Central memory CD4-positive, alpha-beta T cell (primary cell): ENCODE measurements at regions not wholly inside any gene's neighbourhood (a gene's known extent, or its start where the extent isn't known, plus 50 kb on each side); places are given as distances from the start of the nearest gene placed in this dataset.

Source experiments
- DNase-seq: peaks from one replicate; pipeline ENCODE4 v3.0.0; 2022

DNA sequence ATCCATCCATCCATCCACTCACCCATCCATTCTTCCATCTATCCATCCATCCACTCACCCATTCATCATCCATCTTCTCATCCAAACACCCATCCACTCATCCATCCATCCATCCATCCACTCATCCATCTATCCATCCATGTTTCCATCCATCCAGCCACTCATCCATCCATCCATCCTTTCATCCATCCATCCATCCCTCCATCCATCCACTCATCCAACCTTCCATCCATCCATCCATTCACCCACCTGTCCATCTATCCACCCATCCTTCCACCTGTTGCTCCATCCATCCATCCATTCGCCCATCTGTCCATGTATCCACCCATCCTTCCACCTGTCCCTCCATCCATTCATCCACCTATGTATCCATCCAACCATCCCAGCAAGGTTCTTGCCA lies 378.4 kb upstream of the PFKP start:
- no peak for DNase-seq

DNA sequence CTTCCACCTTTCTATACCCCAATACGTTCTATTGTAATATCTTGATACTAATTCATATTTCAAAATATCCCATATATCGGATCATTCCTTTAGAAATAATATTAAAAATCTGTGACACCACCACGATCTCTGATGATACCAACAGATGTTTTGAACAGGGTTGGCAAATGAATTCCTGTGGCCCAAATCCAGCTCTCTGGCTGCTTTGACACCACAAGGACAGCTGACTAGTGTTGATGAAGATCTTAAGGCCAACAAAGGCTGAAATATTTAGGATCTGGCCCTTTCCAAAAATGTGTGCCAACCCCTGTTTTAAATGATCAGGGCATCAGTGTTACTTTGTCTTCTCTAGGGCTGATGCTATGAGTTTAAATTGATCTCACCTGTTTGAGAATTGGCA lies 380.7 kb upstream of the PFKP start:
- no peak for DNase-seq

DNA sequence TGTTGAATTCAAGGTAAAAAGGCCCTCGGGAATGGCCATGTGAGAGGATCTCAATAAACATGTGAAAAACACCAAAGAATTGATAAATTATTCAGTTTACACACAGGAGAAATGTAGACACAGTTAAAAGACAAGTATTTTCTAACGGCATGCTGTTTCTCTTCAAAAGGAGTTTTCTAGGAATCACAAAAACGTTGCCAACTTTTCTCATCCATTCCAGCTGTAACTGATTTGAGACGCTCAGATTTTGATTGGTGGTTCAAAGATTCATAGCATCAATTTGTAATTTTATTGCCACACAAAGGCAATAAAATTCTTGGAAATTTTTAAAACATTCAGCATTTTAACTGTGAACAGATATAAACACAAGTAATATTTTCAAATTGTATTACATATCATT lies 384.9 kb upstream of the PFKP start:
- DNase-seq = no peak

DNA sequence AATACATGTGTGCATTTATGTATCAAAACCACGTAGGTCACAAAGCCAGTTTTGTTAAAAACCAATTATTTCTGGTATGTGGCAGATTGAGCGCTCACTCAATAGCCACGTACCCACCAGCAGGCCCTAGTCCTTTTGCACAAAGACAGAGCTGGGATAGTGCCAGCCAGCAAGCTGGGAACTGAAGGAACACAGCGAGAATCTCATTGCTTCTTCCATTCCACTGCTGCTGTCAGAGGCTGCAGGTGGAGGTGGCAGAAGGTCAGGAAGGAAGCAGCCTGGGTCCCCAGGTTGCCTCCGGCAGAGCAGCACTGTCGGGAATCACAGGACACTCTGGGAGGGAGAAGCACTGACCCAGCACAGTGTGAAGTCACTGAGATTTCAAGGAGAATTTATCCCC lies 385.5 kb upstream of the PFKP start:
- no peak for DNase-seq

DNA sequence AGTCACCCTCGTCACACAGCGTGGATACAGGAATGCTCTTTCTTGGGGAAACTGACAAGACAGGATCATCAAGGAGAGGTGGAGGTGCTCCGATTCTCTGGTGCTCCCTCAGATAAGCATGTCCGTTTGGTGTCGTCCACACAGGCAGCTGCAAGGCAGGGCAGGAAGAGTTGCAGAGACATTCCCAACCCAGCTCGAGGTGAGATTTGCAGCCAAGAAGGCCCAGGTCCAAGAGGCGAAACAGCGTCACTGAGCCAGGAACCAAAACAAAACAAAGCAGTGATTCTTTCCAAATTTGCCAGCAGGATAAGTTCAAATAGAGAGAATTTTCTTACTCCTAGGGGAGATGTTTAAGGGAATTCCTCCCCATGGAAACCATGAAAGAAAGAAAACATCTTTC lies 386.5 kb upstream of the PFKP start:
- DNase-seq = no peak

DNA sequence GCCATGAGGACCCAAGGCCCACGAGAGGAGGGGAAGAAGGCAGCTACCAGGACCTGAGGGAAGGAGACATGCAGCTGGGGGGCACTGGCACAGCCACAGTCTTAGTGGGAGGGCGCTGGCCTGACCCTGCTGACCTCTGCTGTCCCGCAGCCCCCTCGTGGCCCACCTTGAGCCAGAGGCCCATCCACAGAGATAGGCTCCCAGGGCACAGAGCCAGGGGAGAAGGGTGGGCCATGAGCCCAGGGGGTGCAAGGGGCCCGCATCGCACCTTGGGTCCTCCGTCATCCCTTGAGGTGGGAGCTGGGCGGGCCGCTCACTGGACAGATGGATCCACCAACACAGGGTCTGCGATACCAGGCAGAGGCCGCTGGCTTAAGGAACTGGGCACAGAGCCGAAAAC lies 387.7 kb upstream of the PFKP start:
- DNase-seq = no peak

DNA sequence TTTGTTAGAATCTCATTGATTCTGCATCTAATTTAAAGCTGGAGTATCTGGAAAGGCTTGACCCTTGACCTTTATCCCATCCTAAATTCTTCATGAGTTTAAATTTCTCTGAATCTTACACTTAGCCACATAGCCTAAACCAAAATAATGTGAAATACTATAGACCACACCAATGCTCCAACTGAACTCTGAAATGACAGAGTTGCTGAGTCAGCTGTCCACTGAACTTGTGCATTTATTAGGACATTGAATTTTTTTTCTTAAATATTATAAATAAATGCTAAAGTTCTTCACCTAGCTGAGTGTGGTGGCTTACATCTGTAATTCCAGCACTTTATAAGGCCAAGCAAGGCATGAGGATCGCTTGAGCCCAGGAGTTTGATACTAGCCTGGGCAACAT lies 390.9 kb upstream of the PFKP start:
- DNase-seq = no peak

DNA sequence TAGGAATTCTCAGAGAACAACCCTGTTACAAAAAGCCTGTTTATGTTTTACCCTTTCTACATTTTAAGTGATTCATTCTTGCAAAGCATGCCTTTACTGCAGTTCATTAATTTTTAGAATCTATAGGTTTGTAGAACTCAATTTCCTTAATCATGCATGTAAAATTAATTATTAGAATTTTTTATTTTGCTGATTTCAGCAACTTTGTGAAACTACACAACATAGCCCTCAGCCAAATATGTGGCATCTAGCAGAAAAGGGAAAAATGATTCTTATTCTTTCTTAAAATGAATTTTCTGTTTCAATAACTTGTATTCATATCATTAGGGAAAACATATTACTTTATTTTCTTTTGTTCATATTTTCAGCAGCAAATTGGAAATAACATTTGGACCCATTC lies 392.9 kb upstream of the PFKP start:
- DNase-seq = no peak

DNA sequence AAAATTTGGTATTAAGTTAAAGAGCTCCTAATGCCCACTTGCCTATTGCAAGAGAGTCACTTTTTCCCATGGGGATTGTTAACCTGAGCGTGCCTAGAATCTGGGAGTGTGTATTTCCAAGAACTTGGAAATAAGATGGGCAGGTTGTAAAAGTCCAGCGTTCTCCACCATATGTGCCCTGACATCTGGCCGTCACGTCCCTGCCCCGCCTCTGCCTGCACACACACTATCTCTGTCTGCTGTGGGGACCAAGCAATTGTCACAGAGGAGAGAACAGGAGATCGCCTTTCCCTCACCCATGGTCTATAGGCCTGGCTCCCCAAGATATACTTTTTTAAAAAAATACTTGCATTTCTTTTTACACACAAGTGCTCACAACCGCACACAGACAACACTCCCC lies 396.5 kb upstream of the PFKP start:
- DNase-seq = no peak

DNA sequence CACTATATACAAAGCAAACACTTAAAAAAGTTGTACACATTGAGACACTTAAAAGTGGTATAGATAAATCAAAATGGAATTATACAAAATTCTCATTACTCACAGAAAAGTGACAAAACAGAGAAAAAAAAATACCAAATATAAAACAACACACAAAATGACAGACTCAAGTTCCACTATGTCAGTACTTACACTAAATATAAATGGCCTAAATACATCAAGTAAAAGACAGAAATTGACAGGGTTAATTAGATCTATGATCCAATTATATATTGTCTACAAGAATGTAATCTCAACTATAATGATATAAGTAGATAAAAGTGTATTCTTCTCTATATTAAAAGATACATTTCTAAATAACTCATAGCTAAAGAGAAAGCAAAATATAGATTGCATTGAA lies 401.6 kb upstream of the PFKP start:
- DNase-seq = no peak

DNA sequence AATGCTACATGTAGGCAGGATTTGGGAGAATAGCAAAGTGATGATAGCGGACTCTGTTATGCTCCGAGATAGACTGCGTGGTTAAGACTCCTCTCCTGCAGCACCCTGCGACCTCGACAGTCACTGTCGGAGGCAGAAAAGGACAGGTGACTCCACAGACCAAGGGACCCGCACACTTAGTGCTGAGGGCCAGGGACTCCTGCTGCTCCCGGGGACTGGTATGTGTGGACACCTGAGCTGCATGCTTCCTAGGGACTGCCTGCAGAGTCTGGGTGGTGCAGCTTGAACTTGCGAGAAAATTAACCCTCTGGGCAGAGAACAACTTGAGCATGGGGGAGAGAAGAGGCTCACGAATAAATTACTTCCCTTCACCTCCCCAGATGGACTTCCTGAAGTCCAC lies 407.1 kb upstream of the PFKP start:
- no peak for DNase-seq

DNA sequence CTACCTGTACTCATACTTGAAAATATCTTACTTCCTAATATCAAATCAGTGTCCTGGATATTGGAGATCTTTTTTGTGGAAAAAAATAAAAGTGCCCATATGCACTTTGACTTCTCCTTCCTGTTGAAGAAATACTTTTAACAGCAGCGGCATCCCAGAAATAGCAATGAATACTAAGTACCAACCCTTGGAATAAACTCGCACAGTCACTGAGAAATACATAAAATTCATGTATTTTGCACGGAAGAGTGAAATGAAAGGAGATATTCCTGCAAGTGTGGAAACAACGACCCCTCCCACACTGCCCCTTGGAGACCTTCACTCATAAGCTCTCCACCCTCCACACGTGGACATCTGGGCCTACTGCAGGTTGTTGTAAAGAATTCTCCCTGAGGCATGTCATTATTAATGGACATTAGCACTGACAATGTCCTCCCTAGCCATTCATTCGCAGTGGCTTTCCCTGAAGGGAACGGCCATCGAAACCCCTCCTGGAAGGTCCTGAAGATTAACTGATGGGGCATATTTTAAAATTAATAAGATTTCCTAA lies 407.6 kb upstream of the PFKP start:
- no peak for DNase-seq

DNA sequence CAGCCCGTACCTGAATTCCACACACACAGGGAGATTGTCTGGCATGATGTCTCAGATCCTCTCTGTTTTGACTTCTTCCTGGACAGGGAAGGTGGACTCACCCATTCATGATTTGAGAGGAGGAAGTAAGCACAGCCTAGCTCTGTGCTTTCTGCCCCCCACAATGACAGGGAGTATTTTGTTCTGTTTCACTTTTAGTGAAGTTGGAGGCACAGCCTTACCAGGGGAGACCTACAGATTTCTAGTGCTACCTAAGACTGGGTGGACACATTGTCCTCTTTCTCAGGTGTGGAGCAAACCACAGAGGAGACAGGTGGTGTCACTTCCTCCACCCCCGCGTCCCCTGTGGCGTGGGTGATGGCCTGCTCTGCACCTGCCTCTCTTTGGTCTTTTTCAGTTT lies 408.6 kb upstream of the PFKP start:
- DNase-seq = no peak

DNA sequence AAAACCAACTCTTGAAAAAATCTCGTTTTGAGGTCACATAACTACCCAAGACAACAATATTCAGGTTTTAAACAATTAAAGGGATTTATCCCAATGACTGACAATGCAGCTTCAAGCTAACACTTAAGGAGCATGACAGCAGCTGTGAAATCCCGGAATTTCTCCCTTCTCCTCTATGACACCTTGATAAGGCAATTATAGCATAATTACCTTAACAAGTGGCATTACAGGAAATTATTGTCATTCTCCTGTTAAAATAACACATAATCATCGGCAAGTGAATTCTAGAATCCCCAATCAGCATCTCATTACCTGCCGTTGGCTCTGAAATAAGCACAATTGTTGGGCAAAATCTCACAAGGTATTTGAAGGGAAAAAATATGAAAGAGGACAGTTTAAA lies 417.0 kb upstream of the PFKP start:
- DNase-seq = no peak

DNA sequence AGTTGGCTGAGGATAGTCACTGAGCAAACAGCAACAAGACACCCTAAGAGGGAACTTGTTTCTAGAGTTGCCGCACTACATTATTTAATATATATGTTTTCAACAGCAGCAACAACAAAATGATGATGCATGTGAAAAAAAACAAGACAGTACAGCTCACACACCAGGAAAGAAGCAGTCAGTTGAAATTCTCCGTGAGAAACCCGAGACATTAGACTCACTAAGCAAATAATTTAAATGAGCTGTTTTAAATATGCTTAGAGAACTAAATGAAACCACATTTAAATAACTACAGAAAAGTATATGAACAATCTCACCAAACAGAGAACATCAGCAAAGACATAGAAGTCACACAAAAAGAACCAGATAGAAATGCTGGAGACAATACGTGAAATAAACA lies 426.3 kb upstream of the PFKP start:
- no peak for DNase-seq

DNA sequence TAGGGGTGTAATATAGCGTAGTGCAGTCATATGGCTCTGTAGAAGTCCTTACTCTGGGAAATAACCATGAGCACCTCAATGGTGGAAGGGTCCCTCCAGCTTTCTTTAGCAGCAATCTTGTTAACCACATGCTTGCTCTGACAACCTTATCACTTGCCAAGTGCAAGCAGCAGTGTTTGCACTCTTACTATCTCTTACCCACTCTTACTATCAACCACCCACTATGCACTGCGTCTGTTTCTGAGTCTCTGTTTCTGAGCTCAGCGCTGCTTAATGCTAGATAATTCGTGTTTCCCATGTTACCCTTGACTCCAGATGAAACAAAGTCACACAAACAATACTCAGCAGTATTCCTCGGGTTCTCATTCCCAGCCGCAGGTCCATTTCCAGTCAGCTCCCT lies 433.7 kb upstream of the PFKP start:
- DNase-seq = no peak

DNA sequence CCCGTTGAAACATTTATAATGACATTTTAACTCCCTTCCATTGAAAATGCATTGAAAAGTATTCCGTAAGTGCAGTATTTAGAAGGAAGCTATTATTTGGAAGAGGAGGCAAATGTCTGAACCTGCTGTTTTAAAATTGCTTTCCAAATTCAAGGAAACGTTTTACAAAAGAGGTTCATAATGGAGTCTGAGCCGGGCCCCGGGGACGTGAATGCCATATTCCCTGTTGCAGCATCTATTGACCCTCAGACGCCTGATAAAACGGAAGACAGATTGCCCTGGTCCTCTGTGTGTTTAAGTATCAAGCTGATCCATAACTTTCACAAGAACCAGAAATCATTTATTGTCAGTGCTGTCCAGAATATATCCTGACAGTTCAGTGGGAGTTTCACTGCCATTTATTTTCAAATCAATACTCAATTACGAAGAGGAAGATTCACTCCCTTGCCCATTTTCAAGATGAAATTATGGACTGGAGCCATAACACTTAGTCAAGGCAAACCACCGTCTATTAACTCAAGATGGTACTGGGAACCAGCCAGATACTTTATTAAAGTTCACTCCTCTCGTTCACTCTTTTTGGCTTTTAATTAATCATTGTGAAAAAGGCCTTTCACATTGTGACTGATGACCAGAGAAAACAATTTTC lies 435.7 kb upstream of the PFKP start:
- no peak for DNase-seq

DNA sequence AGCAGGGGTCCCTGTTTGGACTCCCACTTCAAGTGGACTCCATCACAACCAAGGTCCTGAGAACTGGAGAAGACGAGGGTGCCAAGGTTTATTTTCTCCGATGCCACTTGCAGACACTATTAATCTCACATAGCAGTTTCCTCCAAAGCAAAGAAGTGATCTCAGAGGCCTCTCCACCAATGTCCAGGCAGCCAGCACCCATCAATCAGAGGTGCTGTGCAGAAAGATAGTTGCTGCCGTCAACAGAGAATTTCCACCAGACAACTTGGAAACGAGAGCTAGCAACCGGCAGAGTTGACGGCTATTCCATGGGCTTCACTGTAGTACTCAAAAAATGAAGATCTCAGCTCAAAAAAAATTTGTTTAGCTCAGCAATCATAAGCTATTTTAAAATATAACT lies 438.6 kb upstream of the PFKP start:
- DNase-seq = no peak

DNA sequence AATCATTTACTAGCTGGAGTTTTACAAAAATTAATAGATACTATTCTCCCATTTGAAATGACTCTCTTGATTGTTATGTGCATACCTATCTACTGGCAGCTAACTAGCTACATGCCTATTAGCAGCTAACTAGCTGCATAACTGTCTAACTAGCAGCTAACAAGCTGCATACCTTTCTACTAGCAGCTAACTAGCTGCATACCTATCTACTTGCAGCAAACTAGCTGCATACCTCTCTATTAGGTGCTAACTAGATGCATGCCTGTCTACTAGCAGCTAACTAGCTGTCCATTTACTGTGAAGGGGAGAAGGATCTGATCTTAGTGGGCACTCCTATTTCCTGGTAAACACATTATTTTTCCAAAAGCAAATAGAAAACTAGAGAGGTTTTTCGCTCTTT lies 439.4 kb upstream of the PFKP start:
- DNase-seq = no peak

DNA sequence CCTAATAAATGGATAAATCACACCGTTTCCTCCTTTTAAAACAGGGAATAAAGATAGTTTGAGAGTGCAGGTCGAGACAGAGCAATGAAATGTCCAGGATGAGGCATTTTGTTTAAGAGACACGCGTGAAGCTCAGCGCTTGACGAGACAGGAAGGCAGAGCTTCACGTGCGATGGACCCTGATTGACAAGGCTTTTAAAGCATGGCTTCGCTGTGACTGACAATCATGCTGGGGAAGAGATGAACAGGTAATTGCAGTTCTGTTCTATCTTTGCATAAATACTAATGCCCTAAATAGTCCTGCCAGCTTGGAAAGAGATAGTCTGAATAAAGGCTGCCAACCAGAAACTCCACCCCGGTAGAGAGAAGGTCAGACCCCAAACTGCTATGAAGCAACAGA lies 442.3 kb upstream of the PFKP start:
- no peak for DNase-seq

DNA sequence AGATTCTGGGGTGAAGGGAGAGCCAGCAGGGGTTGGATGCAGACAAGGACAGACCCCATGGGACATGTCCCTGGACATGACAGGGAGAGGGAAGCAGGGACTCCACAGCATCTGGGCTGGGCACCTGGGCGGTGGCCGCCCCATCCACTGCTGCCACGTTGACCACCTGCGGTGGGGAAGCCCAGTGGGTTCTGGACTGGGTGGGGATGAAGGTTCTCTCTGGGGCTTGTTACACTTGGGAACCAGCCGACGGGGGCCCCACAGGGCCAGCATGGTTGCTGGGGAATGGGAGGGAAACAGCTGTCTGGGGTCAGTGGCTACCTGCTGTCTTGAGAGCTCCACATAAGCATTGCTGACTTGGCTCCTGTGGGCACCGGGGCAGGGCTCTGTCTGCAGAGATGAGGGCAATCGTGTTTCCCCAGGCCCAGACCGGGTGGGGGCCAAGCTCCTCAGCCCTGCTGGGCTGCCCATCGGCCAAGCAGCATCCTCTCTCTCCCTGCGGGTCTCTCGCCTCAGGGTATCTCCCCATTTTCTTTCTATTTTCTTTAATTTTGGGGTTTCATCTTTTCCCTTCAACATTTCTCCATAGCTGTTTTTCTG lies 443.6 kb upstream of the PFKP start:
- DNase-seq = no peak

DNA sequence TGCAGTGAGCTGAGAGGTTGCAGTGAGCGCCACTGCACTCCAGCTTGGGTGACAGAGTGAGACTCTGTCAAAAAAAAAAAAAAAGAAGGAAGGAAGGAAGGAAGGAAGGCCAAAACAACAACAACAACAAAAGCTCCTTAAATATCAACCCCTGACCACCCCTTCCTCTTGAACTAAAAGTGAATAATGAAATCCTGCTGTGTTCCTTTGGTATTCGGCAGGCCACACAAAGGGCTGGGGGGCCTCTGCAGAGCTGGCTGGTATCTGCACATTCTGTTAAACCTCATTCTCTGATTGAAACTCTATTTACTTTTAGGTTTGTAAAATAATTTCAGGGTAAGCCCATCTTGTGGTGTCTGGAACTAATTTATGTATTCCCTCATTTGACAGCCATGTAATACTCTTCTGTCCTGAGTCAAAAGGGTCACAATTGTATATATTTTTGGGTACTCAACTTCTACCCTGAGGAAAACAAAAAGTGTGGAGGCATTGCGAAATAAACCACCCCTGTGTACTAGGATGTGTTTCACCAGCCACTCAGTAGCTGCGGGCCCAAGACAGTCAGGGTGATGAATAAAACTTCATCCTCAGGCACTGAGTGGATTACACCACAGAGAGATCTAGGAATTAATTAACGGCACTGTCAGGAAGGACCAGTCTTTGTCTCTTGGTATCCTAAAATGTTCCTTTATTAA lies 446.4 kb upstream of the PFKP start:
- DNase-seq = no peak

DNA sequence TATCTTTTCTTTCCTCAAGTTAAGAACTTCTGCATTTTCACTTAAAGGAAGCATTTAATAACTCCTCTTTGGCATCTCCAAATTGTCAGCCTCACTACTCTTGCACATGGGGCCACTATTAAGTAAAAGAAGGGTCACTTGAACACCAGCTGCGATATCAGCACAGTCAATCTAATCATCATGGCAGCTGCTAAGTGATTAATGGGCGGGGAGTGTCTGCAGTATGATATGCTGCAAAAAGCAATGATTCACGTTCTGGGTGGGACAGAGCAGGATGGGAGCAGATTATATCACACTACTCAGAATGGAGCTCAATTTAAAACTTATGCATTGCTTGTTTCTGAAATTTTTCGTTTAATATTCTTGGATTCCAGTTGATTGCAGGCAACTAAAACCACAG lies 447.4 kb upstream of the PFKP start:
- DNase-seq = no peak

DNA sequence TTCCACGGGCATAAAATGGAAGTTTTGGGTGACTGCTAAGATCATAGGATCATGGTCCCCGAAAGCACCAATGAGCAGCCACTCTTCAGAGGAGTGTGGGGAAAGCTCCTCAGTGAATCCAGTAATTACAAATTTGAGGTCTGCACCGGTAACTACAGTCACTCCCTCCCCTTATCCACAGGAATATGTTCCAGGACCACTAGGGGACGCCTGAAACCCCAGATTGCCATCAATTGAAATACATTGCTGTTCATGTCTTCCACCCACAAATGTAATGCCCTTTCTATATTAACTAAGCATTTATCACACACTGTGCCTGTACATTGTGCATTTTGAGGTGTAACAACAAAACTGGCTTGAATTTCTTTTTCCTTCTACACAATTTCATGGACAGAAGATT lies 447.9 kb upstream of the PFKP start:
- DNase-seq = no peak

DNA sequence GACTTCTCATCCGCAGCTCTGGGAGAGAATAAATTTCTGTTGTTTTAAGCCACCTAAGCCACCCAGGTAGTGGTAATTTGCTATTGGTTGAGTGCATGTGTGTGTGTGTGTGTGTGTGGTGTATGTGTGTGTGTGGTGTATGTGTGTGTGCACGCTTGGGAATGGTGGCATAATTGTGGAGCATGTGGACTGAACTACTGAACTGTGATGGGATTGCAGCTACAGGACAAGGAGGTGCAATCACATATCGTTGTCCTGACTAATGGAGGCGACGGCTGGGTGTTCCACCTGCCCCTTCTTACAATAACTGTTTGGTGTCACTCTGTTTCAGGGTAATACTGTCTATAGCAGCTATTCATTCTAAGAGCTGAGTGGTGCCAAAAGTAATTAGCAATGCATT lies 448.7 kb upstream of the PFKP start:
- no peak for DNase-seq
